Smooth muscle cell (in vitro differentiated cells): ENCODE measurements at regions not wholly inside any gene's neighbourhood (a gene's known extent, or its start where the extent isn't known, plus 50 kb on each side); places are given as distances from the start of the nearest gene placed in this dataset.

Source experiments
- DNase-seq: peaks from one replicate; lab custom pipeline; 2025; ENCODE audit not compliant: unreplicated experiment; lab: John Stamatoyannopoulos, UW
- H2AFZ ChIP-seq: fragments of 200-600 bp; sonication (generic); 2 replicates; pipeline ENCODE4 v1.6.0; 2016; ENCODE audit warnings: antibody characterized with exemption, low read depth, mild to moderate bottlenecking
- H3F3A ChIP-seq: fragments of 200-600 bp; sonication (generic); 2 replicates; pipeline ENCODE4 v1.6.0; 2017; ENCODE audit warnings: antibody characterized with exemption, low read depth
- H3K27ac ChIP-seq: fragments of 200-600 bp; sonication (generic); 2 replicates; pipeline ENCODE4 v1.5.1; 2016; ENCODE audit warnings: low read depth, mild to moderate bottlenecking
- H3K27me3 ChIP-seq: fragments of 200-600 bp; sonication (generic); 2 replicates; pipeline ENCODE4 v1.6.1; 2016; ENCODE audit warnings: low read depth, mild to moderate bottlenecking
- H3K36me3 ChIP-seq: fragments of 200-600 bp; sonication (generic); 2 replicates; pipeline ENCODE4 v1.5.1; 2016; ENCODE audit warnings: low read depth
- H3K4me1 ChIP-seq: fragments of 200-600 bp; sonication (generic); 2 replicates; pipeline ENCODE4 v1.5.1; 2016; ENCODE audit warnings: low read depth
- H3K4me2 ChIP-seq: fragments of 200-600 bp; sonication (generic); 2 replicates; pipeline ENCODE4 v1.6.0; 2016; ENCODE audit warnings: mild to moderate bottlenecking
- H3K4me3 ChIP-seq: fragments of 200-600 bp; sonication (generic); 2 replicates; pipeline ENCODE4 v1.5.1; 2016; ENCODE audit warnings: mild to moderate bottlenecking
- H3K79me2 ChIP-seq: fragments of 200-600 bp; sonication (generic); 2 replicates; pipeline ENCODE4 v1.6.0; 2016; ENCODE audit warnings: low read depth, mild to moderate bottlenecking
- H3K9ac ChIP-seq: fragments of 200-600 bp; sonication (generic); 2 replicates; pipeline ENCODE4 v1.6.0; 2016; ENCODE audit warnings: low read depth
- H3K9me3 ChIP-seq: fragments of 200-600 bp; sonication (generic); replicated peaks from 2 replicates; pipeline ENCODE4 v1.5.1; 2016; ENCODE audit warnings: low read depth
- H4K20me1 ChIP-seq: fragments of 200-600 bp; sonication (generic); 2 replicates; pipeline ENCODE4 v1.6.0; 2016; ENCODE audit warnings: low read depth
- CTCF ChIP-seq: fragments of 200-600 bp; sonication (generic); IDR thresholded peaks from 2 replicates; pipeline ENCODE4 v1.5.1; 2017; ENCODE audit warnings: borderline replicate concordance, mild to moderate bottlenecking, antibody characterized with exemption; ENCODE audit not compliant: insufficient read depth, poor library complexity, severe bottlenecking
- WGBS: methylation state at CpG from one replicate; pipeline ENCODE4 v1.1.7; 2016; ENCODE audit warnings: low lambda C conversion rate; 5-methylcytosine and 5-hydroxymethylcytosine counted together

DNA sequence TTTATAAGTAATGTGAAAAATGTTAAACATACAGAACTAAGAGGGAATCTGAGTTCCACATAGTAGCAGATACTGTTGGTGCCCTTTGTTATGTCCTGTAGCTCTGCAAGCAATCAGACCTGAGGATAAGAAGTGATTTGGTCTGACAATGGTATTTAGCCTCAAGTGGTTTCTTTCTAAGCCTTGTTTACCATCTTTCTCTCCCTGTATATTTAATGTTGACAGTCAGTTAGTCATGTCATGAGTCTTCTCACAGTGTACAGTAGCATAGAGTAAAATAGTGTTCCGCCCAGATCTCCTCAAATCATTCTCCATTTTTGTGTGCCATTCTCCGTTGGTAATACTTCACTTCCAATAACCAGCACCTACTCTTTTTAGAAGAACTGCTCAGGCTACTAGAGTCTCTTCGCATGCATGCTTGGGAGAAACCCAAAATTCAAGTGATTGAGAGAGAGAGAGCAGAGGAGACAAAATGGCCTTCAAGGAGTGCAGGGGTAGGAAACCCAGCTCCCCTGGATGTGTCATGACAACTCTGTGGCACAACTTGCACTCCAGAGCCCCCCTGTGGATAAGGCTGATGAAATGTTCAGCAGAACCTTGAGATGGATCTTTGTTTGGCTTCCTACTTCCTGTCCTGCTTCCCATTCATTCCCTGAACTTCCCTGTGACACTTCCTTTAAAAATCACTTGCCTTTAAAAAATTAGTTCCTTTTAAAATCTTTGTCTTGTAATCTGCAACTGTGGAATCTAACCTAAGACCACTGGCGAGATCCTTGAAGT is 129.2 kb upstream of the FST start:
- Histone ChIP-seq H4K20me1 (no peaks in the 10 kb centered on the region), H3K4me1 (no peaks in the 10 kb centered on the region), H3K27ac (no peak overlapping the region), H3K9me3 (no peaks in the 10 kb centered on the region), H3K4me3 (no peak overlapping the region), H3K36me3 (no peaks in the 10 kb centered on the region), H3F3A (no peaks in the 10 kb centered on the region), H3K27me3 (no peaks in the 10 kb centered on the region), H2AFZ (peak overlapping the region; percentile 20), H3K4me2 (no peak overlapping the region), H3K9ac (no peak overlapping the region), H3K79me2 (no peaks in the 10 kb centered on the region)
- DNase-seq = no peak
- WGBS = 95% methylated on average over 4 of the region's 4 CpGs
- no peak for TF ChIP-seq CTCF

GRCh38 chr5:53355316-53355715 is 125.1 kb upstream of the FST start:
- no peaks in the 10 kb centered on the region for H4K20me1 ChIP-seq
- H3K79me2 ChIP-seq = no peaks in the 10 kb centered on the region
- WGBS = 61% methylated on average over 5 of the region's 5 CpGs
- H3K4me2 ChIP-seq = no peak overlapping the region
- H3K27ac ChIP-seq = peak overlapping the region; percentile 17
- no peak overlapping the region for H3K9ac ChIP-seq
- no peaks in the 10 kb centered on the region for H3K27me3 ChIP-seq
- peaks cover under 1% of the 10 kb centered on the region for H3K4me1 ChIP-seq
- H3F3A ChIP-seq = no peaks in the 10 kb centered on the region
- no peak for TF ChIP-seq CTCF
- H3K4me3 ChIP-seq = no peak overlapping the region
- H2AFZ ChIP-seq = peak overlapping the region; percentile 15
- H3K36me3 ChIP-seq = no peaks in the 10 kb centered on the region
- no peak for DNase-seq
- H3K9me3 ChIP-seq = no peaks in the 10 kb centered on the region

DNA sequence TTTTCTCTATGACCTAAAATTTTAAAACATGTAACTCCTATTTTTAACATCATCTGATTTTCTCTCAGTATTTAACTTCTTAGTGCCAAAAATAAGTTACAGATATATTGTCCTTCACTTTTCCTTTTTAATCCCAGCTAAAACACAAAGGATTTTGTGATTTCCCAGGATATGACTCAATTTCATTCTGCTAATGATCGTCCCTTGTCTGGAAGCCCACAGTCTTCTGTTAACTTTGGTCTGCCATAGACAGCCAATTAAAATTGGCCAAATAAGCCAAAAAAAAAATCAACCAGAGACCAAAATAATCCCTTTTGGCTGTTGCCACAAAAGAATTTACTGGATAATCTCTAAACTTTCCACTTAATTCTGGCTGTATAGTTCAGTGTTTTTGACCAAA is 124.5 kb upstream of the FST start:
- no peaks in the 10 kb centered on the region for H3K79me2 ChIP-seq
- H3K4me1 ChIP-seq = peaks cover 5% of the 10 kb centered on the region
- no peak overlapping the region for H3K27ac ChIP-seq
- no peaks in the 10 kb centered on the region for H3K9me3 ChIP-seq
- H2AFZ ChIP-seq = no peak overlapping the region
- H3K9ac ChIP-seq = no peak overlapping the region
- no peaks in the 10 kb centered on the region for H4K20me1 ChIP-seq
- no peak for DNase-seq
- no peaks in the 10 kb centered on the region for H3F3A ChIP-seq
- no peak overlapping the region for H3K4me2 ChIP-seq
- H3K4me3 ChIP-seq = no peak overlapping the region
- H3K27me3 ChIP-seq = no peaks in the 10 kb centered on the region
- TF ChIP-seq CTCF = no peak
- H3K36me3 ChIP-seq = no peaks in the 10 kb centered on the region
- 29% methylated on average over 1 of the region's 1 CpG for WGBS

GRCh38 chr5:53357439-53357838 is 123.0 kb upstream of the FST start:
- Histone ChIP-seq H3K4me2 (no peak overlapping the region), H4K20me1 (no peaks in the 10 kb centered on the region), H3K4me1 (peaks cover 5% of the 10 kb centered on the region), H3K9me3 (no peaks in the 10 kb centered on the region), H2AFZ (no peak overlapping the region), H3K79me2 (no peaks in the 10 kb centered on the region), H3K27ac (no peak overlapping the region), H3F3A (peaks cover 11% of the 10 kb centered on the region), H3K27me3 (no peaks in the 10 kb centered on the region), H3K36me3 (no peaks in the 10 kb centered on the region), H3K9ac (no peak overlapping the region), H3K4me3 (no peak overlapping the region)
- no peak for TF ChIP-seq CTCF
- DNase-seq = no peak
- 95% methylated on average over 4 of the region's 4 CpGs for WGBS
